ENCODE measurements at regions not wholly inside any gene's neighbourhood (a gene's known extent, or its start where the extent isn't known, plus 50 kb on each side); places are given as distances from the start of the nearest gene placed in this dataset.

DNA sequence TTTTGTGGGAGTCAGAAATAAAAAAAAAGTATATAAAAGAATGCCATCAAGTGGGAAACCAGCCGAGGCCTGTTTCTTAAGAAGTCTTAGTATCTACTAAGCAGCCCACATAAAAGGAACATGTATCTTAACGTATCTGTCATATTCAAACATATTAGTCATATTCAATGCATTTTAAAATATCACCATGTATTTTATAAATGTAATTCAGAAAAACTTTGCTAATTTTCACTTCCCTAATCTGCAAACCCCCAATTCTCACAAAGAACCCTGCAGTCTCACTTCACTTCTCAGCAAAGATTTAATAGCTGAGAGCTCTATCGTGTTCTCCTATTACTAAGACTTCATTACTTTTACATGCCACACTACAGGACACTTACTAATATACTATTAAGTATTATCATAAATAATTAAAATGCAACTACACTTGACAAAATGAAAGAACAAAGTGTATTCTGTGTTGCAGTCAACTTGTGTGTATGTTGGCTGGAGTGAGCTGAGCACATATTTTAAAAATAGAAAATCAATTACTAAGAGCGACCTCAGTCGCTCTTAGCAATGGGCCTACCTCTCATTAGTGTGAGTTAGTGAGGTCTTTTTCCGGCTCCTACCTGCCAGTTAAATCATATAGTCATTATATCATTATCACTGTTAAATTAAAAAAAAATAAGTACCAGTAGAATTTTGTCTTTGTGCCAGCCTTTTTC is 484.3 kb downstream of the LMO4 start:
- WGBS, 2 donors = 55 to 57% methylated on average over 6 of the region's 6 CpGs
- DNase-seq = no peak
- H3K36me3 ChIP-seq = no peaks in the 10 kb centered on the region
- no peak overlapping the region for H3K27ac ChIP-seq
- no peak overlapping the region for H3K4me3 ChIP-seq
- intact Hi-C loops (cut with DNase I) = no loop called here
- peaks cover 0 to 12% (median 0%) of the 10 kb centered on the region in 3 donors for H3K4me1 ChIP-seq
- no peaks in the 10 kb centered on the region for H3K27me3 ChIP-seq
- TF ChIP-seq POLR2A (IDR thresholded peaks at IDR 0.05) = no peak
- TF ChIP-seq, protein P1, sequence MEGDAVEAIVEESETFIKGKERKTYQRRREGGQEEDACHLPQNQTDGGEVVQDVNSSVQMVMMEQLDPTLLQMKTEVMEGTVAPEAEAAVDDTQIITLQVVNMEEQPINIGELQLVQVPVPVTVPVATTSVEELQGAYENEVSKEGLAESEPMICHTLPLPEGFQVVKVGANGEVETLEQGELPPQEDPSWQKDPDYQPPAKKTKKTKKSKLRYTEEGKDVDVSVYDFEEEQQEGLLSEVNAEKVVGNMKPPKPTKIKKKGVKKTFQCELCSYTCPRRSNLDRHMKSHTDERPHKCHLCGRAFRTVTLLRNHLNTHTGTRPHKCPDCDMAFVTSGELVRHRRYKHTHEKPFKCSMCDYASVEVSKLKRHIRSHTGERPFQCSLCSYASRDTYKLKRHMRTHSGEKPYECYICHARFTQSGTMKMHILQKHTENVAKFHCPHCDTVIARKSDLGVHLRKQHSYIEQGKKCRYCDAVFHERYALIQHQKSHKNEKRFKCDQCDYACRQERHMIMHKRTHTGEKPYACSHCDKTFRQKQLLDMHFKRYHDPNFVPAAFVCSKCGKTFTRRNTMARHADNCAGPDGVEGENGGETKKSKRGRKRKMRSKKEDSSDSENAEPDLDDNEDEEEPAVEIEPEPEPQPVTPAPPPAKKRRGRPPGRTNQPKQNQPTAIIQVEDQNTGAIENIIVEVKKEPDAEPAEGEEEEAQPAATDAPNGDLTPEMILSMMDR (IDR thresholded peaks at IDR 0.05) = no peak
- no peaks in the 10 kb centered on the region for H3K9me3 ChIP-seq

DNA sequence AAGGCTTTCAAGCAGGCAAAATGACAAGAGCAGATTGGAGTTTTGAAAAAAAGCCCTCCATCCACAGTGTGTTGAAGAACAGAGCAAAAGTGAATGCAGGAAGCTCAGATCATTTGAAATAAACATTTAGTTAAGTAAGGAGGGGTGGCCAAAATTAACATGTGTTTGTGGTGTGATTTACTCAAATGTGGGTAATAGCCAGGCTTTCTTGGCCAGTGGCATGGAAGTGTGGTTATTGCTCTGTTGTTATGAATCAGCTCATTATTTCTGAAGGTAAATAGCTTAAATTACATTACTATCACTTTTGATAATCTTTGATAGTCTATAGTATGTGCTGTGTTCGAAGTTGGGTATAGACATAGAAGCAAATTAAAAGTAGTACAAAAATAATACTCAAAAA is 485.9 kb downstream of the LMO4 start:
- peaks cover 0 to 12% (median 0%) of the 10 kb centered on the region in 3 donors for H3K4me1 ChIP-seq
- no peaks in the 10 kb centered on the region for H3K27me3 ChIP-seq
- intact Hi-C loops (cut with DNase I) = no loop called here
- no peak overlapping the region for H3K4me3 ChIP-seq
- DNase-seq = no peak
- no peaks in the 10 kb centered on the region for H3K9me3 ChIP-seq
- WGBS, 2 donors = 50 to 81% methylated on average over 1 of the region's 1 CpG
- TF ChIP-seq, protein P1 (IDR thresholded peaks at IDR 0.05) = no peak
- no peak for TF ChIP-seq POLR2A (IDR thresholded peaks at IDR 0.05)
- H3K36me3 ChIP-seq = no peaks in the 10 kb centered on the region
- H3K27ac ChIP-seq = no peak overlapping the region

GRCh38 chr1:87816646-87817045 is 488.0 kb downstream of the LMO4 start:
- DNase-seq = no peak
- Histone ChIP-seq H3K4me3 (no peak overlapping the region), H3K27ac (no peak overlapping the region), H3K27me3 (no peaks in the 10 kb centered on the region), H3K4me1 (peaks cover 0 to 12% (median 0%) of the 10 kb centered on the region in 3 donors), H3K9me3 (no peaks in the 10 kb centered on the region), H3K36me3 (no peaks in the 10 kb centered on the region)
- 40 to 82% methylated on average over 3 of the region's 3 CpGs for WGBS, 2 donors
- intact Hi-C loops (cut with DNase I) = no loop called here
- TF ChIP-seq POLR2A (IDR thresholded peaks at IDR 0.05) = no peak
- TF ChIP-seq, protein P1 (IDR thresholded peaks at IDR 0.05) = no peak

DNA sequence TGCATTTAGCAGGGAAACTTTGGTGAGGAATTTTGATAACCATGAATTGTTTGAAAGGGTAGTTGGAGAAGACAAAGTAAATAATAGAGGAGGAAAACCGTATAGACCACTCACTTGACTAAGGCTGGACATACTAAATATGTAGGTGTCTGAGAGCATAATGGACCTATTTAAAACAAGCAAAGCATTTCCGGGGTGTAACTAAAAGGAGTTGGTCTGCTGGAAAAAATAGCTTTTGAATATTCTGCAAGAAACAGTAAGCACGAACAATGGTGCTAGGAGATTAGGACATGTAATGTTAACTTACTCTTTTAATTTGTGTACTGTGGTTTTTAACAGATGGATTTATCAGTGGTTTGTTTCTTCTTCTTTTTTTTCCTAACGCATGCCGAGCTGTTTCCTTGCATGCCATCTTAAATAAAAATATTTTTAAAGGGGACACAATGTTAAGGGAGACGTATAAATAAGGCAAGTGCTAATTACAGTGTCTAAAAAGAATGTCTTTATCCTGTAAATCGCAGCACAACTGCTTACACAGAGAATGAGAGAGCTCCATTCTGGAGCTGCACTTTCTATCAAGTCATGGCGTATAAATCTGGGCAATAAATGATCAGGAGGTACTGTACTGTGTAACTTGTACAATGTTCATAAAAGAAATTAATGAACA is 492.1 kb downstream of the LMO4 start:
- intact Hi-C loops (cut with DNase I) = no loop called here
- TF ChIP-seq, protein P1 (IDR thresholded peaks at IDR 0.05) = no peak
- TF ChIP-seq POLR2A (IDR thresholded peaks at IDR 0.05) = no peak
- WGBS, 2 donors = 61 to 77% methylated on average over 8 of the region's 8 CpGs
- H3K27ac ChIP-seq = no peak overlapping the region
- no peaks in the 10 kb centered on the region for H3K4me1 ChIP-seq
- DNase-seq = no peak
- H3K27me3 ChIP-seq = no peaks in the 10 kb centered on the region
- H3K4me3 ChIP-seq = no peak overlapping the region
- no peaks in the 10 kb centered on the region for H3K36me3 ChIP-seq
- no peaks in the 10 kb centered on the region for H3K9me3 ChIP-seq

DNA sequence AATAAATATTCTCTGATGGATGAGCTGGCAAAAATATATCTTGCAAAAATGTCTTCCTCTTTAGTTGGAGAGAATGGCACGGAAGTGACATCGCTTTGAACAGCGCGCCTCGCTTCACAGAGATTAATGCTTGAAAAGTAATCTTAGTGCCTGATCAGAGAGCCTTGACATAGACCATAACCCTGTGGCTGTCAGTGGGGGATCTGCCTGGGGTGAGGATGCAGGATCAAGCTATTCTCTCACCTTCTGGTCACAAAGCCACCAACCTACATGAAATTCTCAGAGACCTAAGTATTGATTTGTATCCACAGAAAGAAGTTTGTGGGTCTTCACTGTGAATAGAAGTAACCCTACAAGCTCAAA is 492.6 kb downstream of the LMO4 start:
- no peak overlapping the region for H3K4me3 ChIP-seq
- H3K36me3 ChIP-seq = no peaks in the 10 kb centered on the region
- no peaks in the 10 kb centered on the region for H3K4me1 ChIP-seq
- DNase-seq = no peak
- TF ChIP-seq, protein P1 (IDR thresholded peaks at IDR 0.05) = no peak
- TF ChIP-seq POLR2A (IDR thresholded peaks at IDR 0.05) = no peak
- H3K27ac ChIP-seq = no peak overlapping the region
- intact Hi-C loops (cut with DNase I) = no loop called here
- H3K9me3 ChIP-seq = no peaks in the 10 kb centered on the region
- H3K27me3 ChIP-seq = no peaks in the 10 kb centered on the region
- WGBS, 2 donors = 95 to 97% methylated on average over 5 of the region's 5 CpGs
